ENCODE measurements at regions not wholly inside any gene's neighbourhood (a gene's known extent, or its start where the extent isn't known, plus 50 kb on each side); places are given as distances from the start of the nearest gene placed in this dataset.
"Not testable (repeated sequence)": the region's sequence is repeated elsewhere in the genome, so short reads cannot be mapped to it uniquely, and the experiment has no call there.

DNA sequence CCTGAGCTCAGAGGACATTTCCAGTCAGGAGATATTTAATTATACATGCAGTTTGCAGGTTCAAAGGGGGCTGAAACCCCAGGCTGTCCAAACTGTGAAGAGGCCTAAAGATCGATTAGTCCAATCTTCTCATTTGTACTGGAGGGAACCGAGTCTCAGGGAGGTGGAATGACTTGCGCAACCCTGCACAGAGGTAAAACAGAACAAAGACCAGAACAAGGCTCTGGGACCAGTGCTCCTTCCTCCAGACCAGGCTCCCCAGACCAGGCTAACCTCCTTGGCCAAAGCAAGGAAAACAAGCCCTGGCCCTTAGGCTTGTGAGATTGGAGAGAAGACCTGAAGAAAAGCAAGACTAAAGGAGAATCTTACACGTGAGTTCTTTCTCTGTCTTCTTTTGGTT lies 120.8 kb downstream of the ENC1 start:
- TF ChIP-seq, protein P1, sequence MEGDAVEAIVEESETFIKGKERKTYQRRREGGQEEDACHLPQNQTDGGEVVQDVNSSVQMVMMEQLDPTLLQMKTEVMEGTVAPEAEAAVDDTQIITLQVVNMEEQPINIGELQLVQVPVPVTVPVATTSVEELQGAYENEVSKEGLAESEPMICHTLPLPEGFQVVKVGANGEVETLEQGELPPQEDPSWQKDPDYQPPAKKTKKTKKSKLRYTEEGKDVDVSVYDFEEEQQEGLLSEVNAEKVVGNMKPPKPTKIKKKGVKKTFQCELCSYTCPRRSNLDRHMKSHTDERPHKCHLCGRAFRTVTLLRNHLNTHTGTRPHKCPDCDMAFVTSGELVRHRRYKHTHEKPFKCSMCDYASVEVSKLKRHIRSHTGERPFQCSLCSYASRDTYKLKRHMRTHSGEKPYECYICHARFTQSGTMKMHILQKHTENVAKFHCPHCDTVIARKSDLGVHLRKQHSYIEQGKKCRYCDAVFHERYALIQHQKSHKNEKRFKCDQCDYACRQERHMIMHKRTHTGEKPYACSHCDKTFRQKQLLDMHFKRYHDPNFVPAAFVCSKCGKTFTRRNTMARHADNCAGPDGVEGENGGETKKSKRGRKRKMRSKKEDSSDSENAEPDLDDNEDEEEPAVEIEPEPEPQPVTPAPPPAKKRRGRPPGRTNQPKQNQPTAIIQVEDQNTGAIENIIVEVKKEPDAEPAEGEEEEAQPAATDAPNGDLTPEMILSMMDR (IDR thresholded peaks at IDR 0.05) = no peak
- H3K27ac ChIP-seq = no peak overlapping the region

DNA sequence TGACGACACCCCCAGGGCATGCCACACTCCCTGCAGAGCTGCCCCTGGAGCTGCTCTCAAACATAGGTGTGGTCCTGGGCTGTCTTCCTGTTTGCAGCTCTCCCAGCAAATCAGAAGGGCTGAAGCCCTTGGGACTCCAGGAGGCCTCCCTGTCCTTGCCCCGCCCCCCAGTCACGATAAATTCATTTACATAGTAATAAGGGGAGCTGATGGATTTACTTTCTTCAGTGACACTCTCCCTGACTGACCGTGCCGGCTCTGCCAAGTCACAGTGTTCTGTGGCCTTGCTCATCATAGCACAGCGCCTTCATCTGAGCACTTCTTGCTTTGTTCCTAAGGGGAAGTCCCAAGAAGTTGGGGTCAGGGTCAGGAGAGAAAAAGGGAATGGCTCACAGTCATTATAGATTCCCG lies 121.4 kb downstream of the ENC1 start:
- TF ChIP-seq, protein P1 (IDR thresholded peaks at IDR 0.05) = no peak
- H3K27me3 ChIP-seq (ENCODE audit: control insufficient read depth, insufficient read depth, low read length) = no peaks in the 10 kb centered on the region

More for the DNA sequence above, 120.8 kb downstream of the ENC1 start:
- Histone ChIP-seq H2AFZ (no peak overlapping the region), H3K4me3 (ENCODE audit: low read depth, low read length) (no peak overlapping the region), H3K4me1 (peaks cover 7% of the 10 kb centered on the region), H3K4me2 (ENCODE audit: low read length) (no peak overlapping the region), H3K36me3 (ENCODE audit: control insufficient read depth, insufficient read depth, low read length) (no peaks in the 10 kb centered on the region), H3K9me3 (ENCODE audit: control insufficient read depth, low read length) (no peaks in the 10 kb centered on the region), H3K27me3 (ENCODE audit: control insufficient read depth, insufficient read depth, low read length) (no peaks in the 10 kb centered on the region), H3K79me2 (no peaks in the 10 kb centered on the region), H3K9ac (no peak overlapping the region)

DNA sequence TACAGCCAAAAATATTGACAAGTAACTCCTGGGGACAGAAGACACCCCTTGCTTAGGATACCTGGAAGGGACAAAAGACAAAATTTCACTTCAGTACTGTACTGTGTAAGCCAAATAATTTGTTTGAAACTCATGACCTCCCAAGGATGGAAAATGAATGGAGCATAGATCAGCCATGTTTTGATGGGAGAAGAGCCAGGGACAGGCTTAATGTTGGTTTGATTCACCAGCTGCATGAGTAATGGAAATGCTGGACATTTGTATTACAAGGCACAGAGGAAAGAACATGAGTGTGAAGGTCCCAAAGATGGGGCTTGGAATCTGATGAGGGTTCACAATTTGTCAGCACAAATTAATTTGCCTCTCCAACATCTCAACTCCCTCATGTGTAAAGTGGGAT lies 122.8 kb downstream of the ENC1 start:
- Histone ChIP-seq H3K27ac (no peak overlapping the region), H3K36me3 (ENCODE audit: control insufficient read depth, insufficient read depth, low read length) (no peaks in the 10 kb centered on the region), H3K4me2 (ENCODE audit: low read length) (no peak overlapping the region), H2AFZ (no peak overlapping the region), H3K4me1 (peaks cover 7% of the 10 kb centered on the region), H3K79me2 (no peaks in the 10 kb centered on the region), H3K9me3 (ENCODE audit: control insufficient read depth, low read length) (no peaks in the 10 kb centered on the region), H3K9ac (no peak overlapping the region), H3K4me3 (ENCODE audit: low read depth, low read length) (no peak overlapping the region), H3K27me3 (ENCODE audit: control insufficient read depth, insufficient read depth, low read length) (no peaks in the 10 kb centered on the region)
- TF ChIP-seq, protein P1 (IDR thresholded peaks at IDR 0.05) = no peak

More for the DNA sequence above, 121.4 kb downstream of the ENC1 start:
- Histone ChIP-seq H3K9me3 (ENCODE audit: control insufficient read depth, low read length) (no peaks in the 10 kb centered on the region), H3K79me2 (no peaks in the 10 kb centered on the region), H3K9ac (no peak overlapping the region), H3K36me3 (ENCODE audit: control insufficient read depth, insufficient read depth, low read length) (no peaks in the 10 kb centered on the region), H3K27ac (no peak overlapping the region), H3K4me2 (ENCODE audit: low read length) (no peak overlapping the region), H2AFZ (no peak overlapping the region), H3K4me1 (peaks cover 7% of the 10 kb centered on the region), H3K4me3 (ENCODE audit: low read depth, low read length) (no peak overlapping the region)

DNA sequence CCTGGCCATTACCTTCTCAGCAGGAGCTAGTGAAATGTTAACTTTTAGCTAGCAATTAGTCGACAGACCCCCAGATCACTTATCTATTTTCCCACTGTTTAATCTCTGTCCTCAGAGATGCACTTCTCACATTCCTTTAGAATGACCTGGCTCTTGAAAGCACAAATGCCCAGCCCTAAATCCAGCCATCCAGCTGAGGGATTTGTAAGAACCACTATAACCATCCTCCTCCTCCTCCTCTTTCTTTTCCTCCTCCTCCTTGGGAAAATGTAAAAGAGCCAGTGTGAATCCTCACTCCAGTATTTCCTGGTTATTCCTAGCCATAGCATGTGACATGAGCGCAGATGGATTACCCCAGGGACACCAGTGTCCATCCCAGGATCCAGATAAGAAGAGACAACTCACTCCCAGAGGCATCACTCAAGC lies 124.3 kb downstream of the ENC1 start:
- TF ChIP-seq, protein P1 (IDR thresholded peaks at IDR 0.05) = no peak

DNA sequence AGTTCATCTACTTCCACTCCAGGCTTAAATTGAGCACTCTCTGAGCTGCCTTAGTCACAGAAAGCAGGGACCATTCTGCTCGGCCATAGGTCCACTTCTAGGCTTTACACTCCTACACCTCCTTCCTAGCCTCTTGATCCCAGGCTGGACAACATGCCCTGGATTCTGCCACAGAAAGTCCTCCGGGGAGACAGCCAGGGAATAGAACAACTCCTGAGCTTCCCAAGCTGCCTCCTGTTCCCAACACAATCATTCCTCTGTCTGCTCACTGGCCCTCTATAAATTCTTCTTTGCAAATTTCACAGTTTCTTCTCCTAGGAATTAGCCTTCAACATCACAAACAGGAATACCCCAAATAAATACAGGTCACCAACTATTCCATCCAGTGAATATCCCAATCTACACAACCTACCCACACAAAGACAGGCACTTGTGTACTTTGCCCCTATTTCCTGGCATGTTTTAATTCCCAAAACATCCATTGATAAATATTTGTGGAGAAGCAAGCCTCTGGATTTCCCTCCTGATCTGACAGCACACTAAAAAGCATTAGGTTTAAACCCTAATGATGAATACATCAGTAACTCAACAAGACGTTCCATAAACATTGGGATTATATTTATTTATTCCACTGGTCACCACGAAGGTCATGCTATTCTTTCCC lies 125.5 kb downstream of the ENC1 start:
- Histone ChIP-seq H3K27ac (no peak overlapping the region), H3K9me3 (ENCODE audit: control insufficient read depth, low read length) (no peaks in the 10 kb centered on the region)

More for the DNA sequence above, 124.3 kb downstream of the ENC1 start:
- Histone ChIP-seq H2AFZ (peak overlapping the region; percentile 35), H3K9ac (no peak overlapping the region), H3K4me2 (ENCODE audit: low read length) (no peak overlapping the region), H3K27me3 (ENCODE audit: control insufficient read depth, insufficient read depth, low read length) (no peaks in the 10 kb centered on the region), H3K4me1 (peaks cover 7% of the 10 kb centered on the region), H3K36me3 (ENCODE audit: control insufficient read depth, insufficient read depth, low read length) (no peaks in the 10 kb centered on the region), H3K9me3 (ENCODE audit: control insufficient read depth, low read length) (no peaks in the 10 kb centered on the region), H3K27ac (no peak overlapping the region), H3K79me2 (no peaks in the 10 kb centered on the region), H3K4me3 (ENCODE audit: low read depth, low read length) (no peak overlapping the region)

DNA sequence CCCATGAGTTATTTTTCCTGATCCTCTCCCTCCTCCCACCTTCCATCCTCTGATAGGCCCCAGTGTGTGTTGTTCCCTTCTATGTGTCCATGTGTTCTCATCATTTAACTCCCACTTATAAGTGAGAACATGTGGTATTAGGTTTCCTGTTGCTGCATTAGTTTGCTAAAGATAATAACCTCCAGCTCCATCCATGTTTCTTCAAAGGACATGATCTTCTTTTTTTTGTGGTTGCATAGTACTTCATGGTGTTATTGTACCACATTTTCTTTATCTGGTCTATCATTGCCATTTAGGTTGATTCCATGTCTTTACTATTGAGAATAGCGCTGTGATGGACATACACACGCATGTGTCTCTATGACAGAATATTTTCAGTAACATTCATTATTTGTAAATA lies 128.8 kb downstream of the ENC1 start:
- not testable (repeated sequence) for H3K27ac ChIP-seq; H3K4me3 ChIP-seq (ENCODE audit: low read depth, low read length); H3K36me3 ChIP-seq (ENCODE audit: control insufficient read depth, insufficient read depth, low read length); H3K27me3 ChIP-seq (ENCODE audit: control insufficient read depth, insufficient read depth, low read length); H2AFZ ChIP-seq; H3K9ac ChIP-seq; H3K79me2 ChIP-seq; H3K9me3 ChIP-seq (ENCODE audit: control insufficient read depth, low read length); H3K4me2 ChIP-seq (ENCODE audit: low read length)
- H3K4me1 ChIP-seq = peaks cover 31% of the 10 kb centered on the region

More for the DNA sequence above, 125.5 kb downstream of the ENC1 start:
- H3K4me2 ChIP-seq (ENCODE audit: low read length) = no peak overlapping the region
- H3K27me3 ChIP-seq (ENCODE audit: control insufficient read depth, insufficient read depth, low read length) = no peaks in the 10 kb centered on the region
- H2AFZ ChIP-seq = no peak overlapping the region
- peaks cover 7% of the 10 kb centered on the region for H3K4me1 ChIP-seq
- no peaks in the 10 kb centered on the region for H3K79me2 ChIP-seq
- TF ChIP-seq, protein P1 (IDR thresholded peaks at IDR 0.05) = no peak
- H3K4me3 ChIP-seq (ENCODE audit: low read depth, low read length) = no peak overlapping the region
- H3K9ac ChIP-seq = no peak overlapping the region
- H3K36me3 ChIP-seq (ENCODE audit: control insufficient read depth, insufficient read depth, low read length) = no peaks in the 10 kb centered on the region

Measured in parathyroid adenoma (tissue), 2 donors.